ENCODE measurements at regions not wholly inside any gene's neighbourhood (a gene's known extent, or its start where the extent isn't known, plus 50 kb on each side); places are given as distances from the start of the nearest gene placed in this dataset.

- TF ChIP-seq CTCF (IDR thresholded peaks at IDR 0.05) (no peak), POLR2A (IDR thresholded peaks at IDR 0.05) (no peak)
Measured at GRCh38 chr12:65721541-65722190, 102.6 kb upstream of the HMGA2 start.

All from uterus (tissue), 2 donors.